ENCODE measurements at regions not wholly inside any gene's neighbourhood (a gene's known extent, or its start where the extent isn't known, plus 50 kb on each side); places are given as distances from the start of the nearest gene placed in this dataset.
"Not testable (repeated sequence)": the region's sequence is repeated elsewhere in the genome, so short reads cannot be mapped to it uniquely, and the experiment has no call there.

DNA sequence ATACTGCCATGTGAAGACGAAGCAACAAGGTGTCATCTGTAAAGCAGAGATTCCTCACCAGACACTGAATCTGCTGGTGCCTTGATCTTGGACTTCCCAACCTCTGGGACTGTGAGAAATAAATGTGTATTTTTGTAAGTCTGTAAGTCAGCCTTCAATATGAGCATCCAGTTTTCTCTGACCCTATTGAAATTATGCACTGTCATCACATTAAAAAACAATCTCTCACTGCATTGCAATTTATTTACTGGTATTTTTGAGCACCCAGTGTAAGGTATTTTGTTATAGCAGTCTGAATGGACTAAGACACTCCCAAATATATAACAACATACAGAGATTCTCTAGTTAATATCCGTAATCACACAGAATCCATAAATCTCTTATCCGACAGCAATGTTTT is 77.5 kb upstream of the CDK6 start:
- Histone ChIP-seq H3K36me3 (ENCODE audit: control insufficient read depth, insufficient read depth, low read length, severe bottlenecking) (no peaks in the 10 kb centered on the region), H3K9ac (ENCODE audit: low read length) (no peak overlapping the region), H3K4me3 (ENCODE audit: low read length) (no peak overlapping the region), H3K27me3 (replicated peaks; ENCODE audit: control insufficient read depth, insufficient read depth, low read length) (no peaks in the 10 kb centered on the region), H3K4me1 (ENCODE audit: control insufficient read depth, insufficient read depth, low read length) (peaks cover 17% of the 10 kb centered on the region), H3K9me3 (ENCODE audit: control insufficient read depth, low read length) (no peaks in the 10 kb centered on the region)
- DNase-seq (ENCODE audit: low read depth), result no peak

- Histone ChIP-seq H3K4me3 (ENCODE audit: low read length) (no peak overlapping the region), H3K9ac (ENCODE audit: low read length) (no peak overlapping the region), H3K4me1 (ENCODE audit: control insufficient read depth, insufficient read depth, low read length) (no peaks in the 10 kb centered on the region), H3K27me3 (replicated peaks; ENCODE audit: control insufficient read depth, insufficient read depth, low read length) (no peaks in the 10 kb centered on the region), H3K9me3 (ENCODE audit: control insufficient read depth, low read length) (no peaks in the 10 kb centered on the region), H3K36me3 (ENCODE audit: control insufficient read depth, insufficient read depth, low read length, severe bottlenecking) (no peaks in the 10 kb centered on the region)
- no peak for DNase-seq (ENCODE audit: low read depth)
Observed at GRCh38 chr7:92910976-92911375, 74.6 kb upstream of the CDK6 start.

GRCh38 chr7:92909686-92910475 is 73.5 kb upstream of the CDK6 start:
- no peaks in the 10 kb centered on the region for H3K27me3 ChIP-seq (replicated peaks; ENCODE audit: control insufficient read depth, insufficient read depth, low read length)
- peaks cover under 1% of the 10 kb centered on the region for H3K4me1 ChIP-seq (ENCODE audit: control insufficient read depth, insufficient read depth, low read length)
- H3K9me3 ChIP-seq (ENCODE audit: control insufficient read depth, low read length), result no peaks in the 10 kb centered on the region
- no peak for DNase-seq (ENCODE audit: low read depth)
- H3K36me3 ChIP-seq (ENCODE audit: control insufficient read depth, insufficient read depth, low read length, severe bottlenecking), result no peaks in the 10 kb centered on the region
- H3K9ac ChIP-seq (ENCODE audit: low read length), result no peak overlapping the region
- H3K4me3 ChIP-seq (ENCODE audit: low read length), result no peak overlapping the region

- Histone ChIP-seq H3K4me1 (ENCODE audit: control insufficient read depth, insufficient read depth, low read length) (peaks cover 5% of the 10 kb centered on the region), H3K36me3 (ENCODE audit: control insufficient read depth, insufficient read depth, low read length, severe bottlenecking) (no peaks in the 10 kb centered on the region), H3K4me3 (ENCODE audit: low read length) (no peak overlapping the region), H3K9ac (ENCODE audit: low read length) (no peak overlapping the region), H3K9me3 (ENCODE audit: control insufficient read depth, low read length) (no peaks in the 10 kb centered on the region), H3K27me3 (replicated peaks; ENCODE audit: control insufficient read depth, insufficient read depth, low read length) (no peaks in the 10 kb centered on the region)
- peak; percentile 66 for DNase-seq (ENCODE audit: low read depth)
Observed at GRCh38 chr7:92904244-92905131, 68.1 kb upstream of the CDK6 start.

DNA sequence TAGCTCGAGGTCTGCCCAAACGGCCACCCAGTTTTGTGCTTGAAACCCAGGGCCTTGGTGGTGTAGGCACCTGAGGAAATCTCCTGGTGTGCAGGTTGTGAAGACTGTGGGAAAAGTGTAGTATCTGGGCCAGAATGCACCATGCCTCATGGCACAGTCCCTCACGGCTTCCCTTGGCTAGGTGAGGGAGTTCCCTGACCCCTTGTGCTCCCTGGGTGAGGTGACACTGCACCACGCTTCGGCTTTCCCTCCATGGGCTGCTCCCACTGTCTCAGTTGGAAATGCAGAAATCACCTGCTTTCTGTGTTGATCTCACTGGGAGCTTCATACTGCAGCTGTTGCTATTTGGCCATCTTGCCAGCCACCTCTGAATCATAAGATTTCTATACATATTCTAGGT is 62.4 kb upstream of the CDK6 start:
- Histone ChIP-seq H3K9me3 (ENCODE audit: control insufficient read depth, low read length) (peaks cover 6% of the 10 kb centered on the region), H3K27me3 (replicated peaks; ENCODE audit: control insufficient read depth, insufficient read depth, low read length) (no peaks in the 10 kb centered on the region), H3K4me3 (ENCODE audit: low read length) (no peak overlapping the region), H3K9ac (ENCODE audit: low read length) (no peak overlapping the region), H3K4me1 (ENCODE audit: control insufficient read depth, insufficient read depth, low read length) (no peaks in the 10 kb centered on the region), H3K36me3 (ENCODE audit: control insufficient read depth, insufficient read depth, low read length, severe bottlenecking) (no peaks in the 10 kb centered on the region)
- DNase-seq (ENCODE audit: low read depth), result no peak

GRCh38 chr7:92894857-92895256 is 58.5 kb upstream of the CDK6 start:
- not testable (repeated sequence) for H3K27me3 ChIP-seq (replicated peaks; ENCODE audit: control insufficient read depth, insufficient read depth, low read length); H3K9ac ChIP-seq (ENCODE audit: low read length); H3K4me3 ChIP-seq (ENCODE audit: low read length); H3K4me1 ChIP-seq (ENCODE audit: control insufficient read depth, insufficient read depth, low read length); DNase-seq (ENCODE audit: low read depth); H3K36me3 ChIP-seq (ENCODE audit: control insufficient read depth, insufficient read depth, low read length, severe bottlenecking); H3K9me3 ChIP-seq (ENCODE audit: control insufficient read depth, low read length)

GRCh38 chr7:92889081-92889480 is 52.7 kb upstream of the CDK6 start:
- H3K4me3 ChIP-seq (ENCODE audit: low read length), result no peak overlapping the region

More at GRCh38 chr7:92889081-92889480, 52.7 kb upstream of the CDK6 start:
- Histone ChIP-seq H3K4me1 (ENCODE audit: control insufficient read depth, insufficient read depth, low read length) (no peaks in the 10 kb centered on the region), H3K27me3 (replicated peaks; ENCODE audit: control insufficient read depth, insufficient read depth, low read length) (no peaks in the 10 kb centered on the region), H3K9me3 (ENCODE audit: control insufficient read depth, low read length) (peaks cover 12% of the 10 kb centered on the region), H3K36me3 (ENCODE audit: control insufficient read depth, insufficient read depth, low read length, severe bottlenecking) (no peaks in the 10 kb centered on the region), H3K9ac (ENCODE audit: low read length) (no peak overlapping the region)
- DNase-seq (ENCODE audit: low read depth), result no peak
